Endothelial cell of umbilical vein (primary cell): ENCODE measurements at regions not wholly inside any gene's neighbourhood (a gene's known extent, or its start where the extent isn't known, plus 50 kb on each side); places are given as distances from the start of the nearest gene placed in this dataset. TPM values are rescaled to one million over a fixed set of nuclear protein-coding genes. Genes with fewer than 3 reads are reported as not detected.

Experiments
- small RNA-seq: library from RNA; depleted of rRNA; stranded (forward); fragments of <200 nt; gene quantifications from one replicate; pipeline ENCODE3, GENCODE V24; 2012; ENCODE audit warnings: low replicate concordance, low read depth; ENCODE audit not compliant: insufficient read depth, insufficient read length

Small RNA genes in the stretch of these regions (small RNA-seq; reads per million reads assigned to genes)
- gene B3GNTL1P2: not detected
